ENCODE measurements at regions not wholly inside any gene's neighbourhood (a gene's known extent, or its start where the extent isn't known, plus 50 kb on each side); places are given as distances from the start of the nearest gene placed in this dataset.
A peak's percentile ranks its signal among the peaks of the same experiment; 100 is the strongest.

- Histone ChIP-seq H3K4me3 (no peak overlapping the region), H3K4me1 (ENCODE audit: low read depth) (no peaks in the 10 kb centered on the region), H3K27ac (no peak overlapping the region), H3K27me3 (no peaks in the 10 kb centered on the region), H3K9me3 (ENCODE audit: low read depth) (no peaks in the 10 kb centered on the region), H3K36me3 (no peaks in the 10 kb centered on the region)
- peak in 1 of 2 donors; percentile 58 for DNase-seq (ENCODE audit: low read depth in 1 of 2, low spot score in 1 of 2)
- TF ChIP-seq CTCF (IDR thresholded peaks at IDR 0.05; ENCODE audit: low read depth, low read length), result no peak
These were observed 60.2 kb upstream of the MAOA start for GRCh38 chrX:43595931-43596330.

GRCh38 chrX:43604753-43605152 is 51.3 kb upstream of the MAOA start:
- Histone ChIP-seq H3K4me1 (ENCODE audit: low read depth) (no peaks in the 10 kb centered on the region), H3K4me3 (no peak overlapping the region), H3K27me3 (no peaks in the 10 kb centered on the region), H3K27ac (no peak overlapping the region), H3K36me3 (no peaks in the 10 kb centered on the region), H3K9me3 (ENCODE audit: low read depth) (no peaks in the 10 kb centered on the region)
- TF ChIP-seq CTCF (IDR thresholded peaks at IDR 0.05; ENCODE audit: low read depth, low read length), result no peak
- DNase-seq (ENCODE audit: low read depth in 1 of 2, low spot score in 1 of 2), result no peak

- Histone ChIP-seq H3K27me3 (no peaks in the 10 kb centered on the region), H3K4me3 (no peak overlapping the region), H3K36me3 (no peaks in the 10 kb centered on the region), H3K9me3 (ENCODE audit: low read depth) (no peaks in the 10 kb centered on the region), H3K27ac (no peak overlapping the region), H3K4me1 (ENCODE audit: low read depth) (no peaks in the 10 kb centered on the region)
- TF ChIP-seq CTCF (IDR thresholded peaks at IDR 0.05; ENCODE audit: low read depth, low read length), result no peak
- no peak for DNase-seq (ENCODE audit: low read depth in 1 of 2, low spot score in 1 of 2)
These were observed 50.7 kb upstream of the MAOA start for GRCh38 chrX:43605351-43605750.
